ENCODE measurements at regions not wholly inside any gene's neighbourhood (a gene's known extent, or its start where the extent isn't known, plus 50 kb on each side); places are given as distances from the start of the nearest gene placed in this dataset.

- DNase-seq, result no peak
Measured at GRCh38 chr11:88404932-88405710, 67.6 kb upstream of the CTSC start.

DNA sequence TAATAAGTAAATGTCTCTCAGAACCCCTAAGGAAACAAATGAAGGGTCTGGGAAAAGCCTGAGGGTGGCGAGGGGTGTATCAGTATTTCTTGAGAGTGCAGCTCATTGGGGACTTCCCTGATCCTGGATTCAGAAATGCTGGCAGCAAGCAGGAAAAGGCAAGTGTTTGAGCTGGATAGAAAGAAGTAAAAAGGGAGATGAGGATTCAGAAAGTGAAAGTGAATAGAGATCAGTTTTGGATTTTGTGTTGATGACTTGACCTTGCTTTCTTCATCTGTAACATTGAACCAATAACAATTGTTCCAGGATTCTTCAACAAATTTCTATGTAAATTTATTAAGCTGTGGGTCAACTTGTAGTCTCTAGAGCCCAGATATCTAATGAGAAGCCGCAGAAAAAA lies 66.9 kb upstream of the CTSC start:
- DNase-seq, result no peak

- DNase-seq, result no peak
Measured at GRCh38 chr11:88402784-88403183, 65.2 kb upstream of the CTSC start.

GRCh38 chr11:88402192-88402715 lies 64.7 kb upstream of the CTSC start:
- no peak for DNase-seq

DNA sequence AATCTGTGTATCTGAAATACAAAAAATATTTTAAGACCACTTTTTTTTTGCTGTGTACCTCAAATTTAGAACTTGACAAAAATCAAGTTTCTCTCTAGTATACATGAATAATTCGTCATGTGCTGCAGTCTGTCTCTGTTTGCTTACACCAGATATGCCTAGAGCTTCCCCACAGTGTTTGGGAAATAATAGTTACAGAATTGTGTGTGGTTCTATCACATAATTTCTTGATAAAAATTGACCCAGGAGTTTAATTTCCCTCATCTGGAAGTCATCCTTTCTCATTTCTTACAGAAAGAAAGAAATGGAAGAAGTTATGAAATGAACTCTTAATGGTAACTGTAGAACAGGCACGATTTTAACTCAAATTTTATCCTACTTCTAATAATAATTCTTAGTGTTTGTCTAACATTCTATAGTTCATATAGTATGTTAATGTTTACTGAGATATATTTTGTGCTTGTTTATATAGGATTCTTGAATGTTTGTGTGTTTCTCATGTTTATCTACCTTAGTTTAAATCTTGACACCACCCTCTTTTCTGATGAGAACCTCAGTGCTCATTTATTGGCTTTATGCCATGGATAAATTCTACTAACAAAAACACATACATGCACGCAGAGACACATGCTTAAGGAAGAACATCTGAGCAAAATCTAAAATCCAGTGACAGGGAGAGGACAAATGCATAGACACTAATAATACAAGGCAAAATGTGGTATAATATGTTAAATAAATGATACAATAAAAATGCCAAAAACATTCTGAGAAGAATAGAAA lies 61.4 kb upstream of the CTSC start:
- no peak for DNase-seq

GRCh38 chr11:88398372-88398771 lies 60.8 kb upstream of the CTSC start:
- DNase-seq, result no peak

DNA sequence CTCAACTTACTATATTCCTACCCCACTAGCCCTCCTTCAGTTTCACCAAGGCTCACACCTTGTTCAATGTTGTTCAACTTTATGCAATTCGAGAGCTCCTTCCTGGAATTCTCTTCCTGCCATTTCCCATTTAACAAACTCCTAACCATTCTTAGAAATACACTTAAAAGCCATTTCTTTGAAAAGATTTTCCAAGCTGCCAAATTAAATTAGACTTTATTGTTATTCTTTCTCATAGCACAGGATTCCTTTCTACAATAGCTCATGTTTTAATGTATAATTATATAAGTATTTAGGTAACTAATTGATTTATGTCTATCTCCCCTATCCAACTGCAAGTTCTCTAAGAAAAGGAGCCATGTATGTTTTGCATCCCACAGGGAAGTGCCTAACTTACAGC lies 52.7 kb upstream of the CTSC start:
- DNase-seq, result no peak

- DNase-seq, result no peak
Measured at GRCh38 chr11:88387957-88388356, 50.4 kb upstream of the CTSC start.
